TTC549 (cell line): ENCODE measurements at regions not wholly inside any gene's neighbourhood (a gene's known extent, or its start where the extent isn't known, plus 50 kb on each side); places are given as distances from the start of the nearest gene placed in this dataset.

ENCODE experiments used
- FAIRE-seq: peaks from 2 replicates; lab custom pipeline; 2012; peaks lifted over from hg19 to GRCh38; lab: Jason Lieb, UNC

DNA sequence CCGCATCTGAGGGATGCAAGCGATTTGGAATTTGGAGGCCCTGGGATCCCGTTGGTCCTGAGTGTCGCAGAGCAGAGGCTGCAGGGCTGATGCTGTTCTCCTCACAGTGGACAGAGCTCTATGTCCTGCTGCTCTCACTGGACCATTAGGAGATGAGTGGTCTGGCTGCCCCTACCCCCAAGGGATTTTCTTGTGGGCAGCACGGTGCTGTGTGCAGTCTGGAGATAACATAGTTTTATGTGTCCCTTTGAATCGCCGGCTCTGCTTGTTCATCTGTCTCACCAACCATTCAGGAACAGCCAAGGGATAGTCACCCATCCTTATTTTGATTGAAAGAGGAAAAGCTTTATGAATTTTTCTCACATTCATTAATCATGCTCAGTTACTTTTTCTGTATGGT is 49.9 kb downstream of the CHRM3 start:
- FAIRE-seq: no peak

DNA sequence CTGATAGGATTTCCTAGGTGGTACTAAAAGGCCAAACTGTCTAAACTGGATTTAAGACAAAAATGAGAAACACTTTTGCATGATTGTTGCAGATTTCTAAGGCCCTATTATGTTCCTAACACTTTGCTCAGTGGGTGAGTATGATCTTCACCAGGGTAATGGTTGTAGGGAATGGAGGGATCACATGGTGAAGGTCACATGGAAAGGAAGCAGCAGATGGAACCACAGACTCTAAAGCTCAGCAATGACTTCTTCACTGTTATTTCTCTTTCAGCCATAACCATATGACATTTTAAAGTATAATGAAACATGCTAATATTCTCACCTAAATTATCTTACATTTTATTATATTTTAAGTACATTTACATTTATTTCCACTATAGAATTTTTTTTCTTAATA is 51.5 kb downstream of the CHRM3 start:
- no peak for FAIRE-seq

DNA sequence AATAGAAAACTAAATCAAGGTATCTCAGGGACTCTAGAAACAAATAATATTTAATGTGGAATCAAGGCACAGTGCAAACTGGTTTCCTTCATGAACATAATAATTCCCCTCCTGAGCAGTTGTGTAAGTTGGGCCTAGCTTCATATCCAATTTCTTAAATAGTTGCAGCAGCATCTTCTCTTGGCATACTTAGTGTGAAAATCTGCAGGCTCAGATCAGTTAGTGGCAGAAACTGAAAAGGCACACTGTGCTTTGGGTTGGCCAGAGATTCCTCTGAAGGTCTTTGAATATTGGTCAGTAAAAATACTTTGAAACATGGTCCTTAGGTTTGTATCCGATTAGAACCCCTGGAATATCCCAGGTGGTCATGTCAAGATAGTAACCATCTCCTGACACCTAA is 52.5 kb downstream of the CHRM3 start:
- FAIRE-seq: no peak

DNA sequence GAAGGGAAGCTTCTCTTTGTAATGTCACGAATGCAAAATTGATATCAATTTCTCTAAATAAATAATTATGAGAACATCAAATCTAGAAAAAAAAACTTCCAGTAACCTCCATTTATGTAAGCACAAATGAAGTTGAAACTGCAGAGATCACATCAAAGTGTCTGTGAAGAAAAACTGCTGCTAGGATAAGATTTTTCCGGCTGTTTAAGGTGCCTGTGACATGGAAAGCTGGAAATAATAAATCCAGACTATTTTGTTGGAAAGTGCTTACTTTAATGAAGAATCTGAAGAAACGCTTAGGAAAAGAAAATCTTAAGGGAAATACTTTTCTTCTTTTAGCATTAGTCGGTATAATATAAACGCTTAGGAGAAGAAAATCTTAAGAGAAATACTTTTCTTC is 57.0 kb downstream of the CHRM3 start:
- FAIRE-seq: no peak

DNA sequence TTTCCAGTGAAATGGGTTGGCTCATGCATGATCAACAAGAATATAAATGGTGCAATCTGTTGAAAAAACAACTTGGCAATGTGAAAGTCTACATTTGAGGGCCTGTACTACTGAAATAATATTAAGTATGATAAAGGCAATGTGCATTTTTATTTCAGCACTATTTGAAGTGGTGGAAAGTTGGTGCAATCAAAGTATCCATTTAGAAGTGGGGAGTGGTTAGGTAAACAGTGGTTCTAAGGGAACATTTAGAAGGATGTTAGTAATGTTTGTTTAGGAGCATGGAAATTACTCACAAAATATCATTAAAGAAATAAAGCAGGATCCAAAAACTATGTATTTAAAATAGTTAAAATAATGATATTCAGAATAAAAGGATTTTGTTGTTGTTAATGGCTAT is 60.2 kb downstream of the CHRM3 start:
- no peak for FAIRE-seq

DNA sequence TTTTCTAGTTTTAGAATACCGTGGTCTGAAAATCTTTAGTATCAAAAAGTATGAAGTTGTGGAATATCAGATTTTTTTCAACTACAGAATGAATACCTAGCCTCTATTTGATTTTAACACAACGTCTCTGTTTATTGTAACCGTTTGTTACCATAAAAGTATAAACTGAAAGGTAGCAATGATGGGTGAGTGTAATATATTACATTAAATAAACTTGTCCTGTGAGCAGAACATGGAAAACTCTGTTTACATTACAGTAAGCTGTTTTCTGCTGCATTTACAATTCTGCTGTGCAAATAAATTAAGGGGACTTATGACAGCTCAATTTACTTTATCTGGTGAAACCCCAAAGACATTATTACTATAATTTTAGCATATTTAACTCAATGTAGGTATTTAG is 62.5 kb downstream of the CHRM3 start:
- no peak for FAIRE-seq

DNA sequence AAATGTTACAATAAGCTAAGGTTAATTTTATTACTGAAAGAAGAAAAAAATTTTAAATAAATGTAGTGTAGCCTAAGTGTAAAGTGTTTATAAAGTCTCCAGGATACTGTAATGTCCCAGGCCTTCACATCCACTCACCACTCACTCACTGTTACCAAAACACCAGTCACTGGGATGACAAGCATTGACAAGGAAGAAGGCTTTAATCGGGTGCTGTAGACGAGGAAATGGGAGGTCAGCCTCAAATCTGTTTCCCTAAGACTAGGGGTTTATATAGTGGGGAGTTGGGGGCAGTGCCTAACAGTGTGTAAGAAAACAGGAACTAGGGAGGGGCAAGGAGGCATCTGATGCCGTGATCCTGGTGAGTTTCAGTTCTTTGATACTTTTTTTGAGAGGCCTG is 69.4 kb downstream of the CHRM3 start:
- FAIRE-seq: no peak

DNA sequence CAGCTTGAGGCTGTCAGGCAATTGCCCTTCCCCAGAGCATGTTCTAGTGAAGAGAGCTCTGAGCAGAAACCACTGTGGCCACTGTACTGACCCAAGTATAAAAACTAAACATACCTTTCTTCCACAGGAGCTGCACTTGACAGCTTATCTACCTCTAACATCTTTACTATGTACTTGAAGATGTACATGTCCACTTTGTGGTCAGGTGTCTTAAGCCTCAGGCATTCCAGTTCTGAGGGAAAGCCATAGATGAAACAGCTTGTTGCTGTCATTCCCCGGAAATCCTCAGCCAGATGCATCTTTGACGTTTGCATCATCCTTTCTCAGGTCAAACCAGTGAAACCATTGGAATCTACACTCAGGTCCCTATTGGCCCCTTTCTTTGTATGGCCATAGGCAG is 70.4 kb downstream of the CHRM3 start:
- FAIRE-seq: no peak

DNA sequence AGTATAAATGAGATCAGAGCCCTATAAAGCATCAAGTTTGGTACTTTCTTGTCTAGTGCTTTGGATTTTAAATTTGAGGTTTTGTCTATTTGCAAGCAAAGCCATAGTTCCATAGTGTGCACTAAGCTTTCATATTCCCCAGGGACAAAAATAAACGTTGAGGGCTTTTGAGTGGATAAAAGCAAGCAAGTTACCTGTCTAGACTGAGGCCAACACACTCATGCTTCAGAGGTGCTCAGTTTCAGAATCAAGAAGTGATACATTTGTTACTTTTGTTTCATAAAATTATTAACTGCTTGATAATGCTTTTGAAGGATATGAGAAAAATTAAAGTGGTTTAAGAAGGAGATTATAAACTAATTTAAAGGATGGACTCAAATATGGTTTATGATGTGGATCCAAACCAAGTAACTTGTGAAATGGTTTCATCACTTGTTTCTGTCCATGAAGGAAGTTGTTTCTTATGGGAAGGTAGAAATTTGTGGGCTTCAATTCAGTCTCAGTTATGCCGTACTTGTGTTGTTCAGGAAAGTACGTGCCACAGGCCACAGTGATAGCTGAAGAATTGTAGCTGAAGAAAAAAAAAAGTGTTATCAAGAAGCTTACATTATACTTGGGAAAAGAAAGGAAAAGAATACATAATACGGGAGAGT is 71.2 kb downstream of the CHRM3 start:
- FAIRE-seq: no peak

DNA sequence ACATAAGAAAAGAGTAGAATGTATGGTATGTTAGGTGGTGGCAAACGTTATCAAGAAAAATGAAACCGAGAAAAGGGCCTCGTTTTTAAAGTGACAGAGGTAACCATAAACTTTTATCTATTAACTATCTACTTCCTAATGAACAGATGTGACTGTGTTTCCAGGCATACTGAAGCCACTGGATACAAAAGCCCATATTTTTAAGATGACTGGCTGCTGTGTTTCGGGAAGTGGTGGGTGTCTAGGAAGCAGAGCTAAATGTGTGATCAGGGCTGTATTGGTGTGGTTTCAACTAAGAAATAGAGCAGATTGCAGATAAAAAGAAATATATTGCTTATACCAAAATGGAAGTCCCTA is 71.8 kb downstream of the CHRM3 start:
- FAIRE-seq: no peak

DNA sequence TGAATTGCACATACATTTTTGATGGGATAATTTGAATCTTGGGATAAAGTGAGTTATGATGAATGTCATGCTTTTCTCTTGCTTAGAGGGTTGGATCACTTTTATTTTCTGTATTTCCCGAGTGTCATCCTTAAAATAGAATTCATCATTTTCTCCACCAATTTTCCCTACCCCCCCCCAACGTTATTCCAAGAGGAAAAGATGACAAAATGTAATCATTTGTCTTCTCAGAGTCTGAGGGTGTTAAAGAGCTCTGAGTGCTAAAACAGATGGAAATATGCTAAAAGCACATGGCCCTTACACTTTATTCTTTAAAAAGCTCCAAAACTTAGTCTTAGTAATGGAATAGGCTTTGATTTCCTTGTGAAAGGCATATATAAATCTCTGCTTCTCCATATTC is 81.4 kb downstream of the CHRM3 start:
- FAIRE-seq: no peak

DNA sequence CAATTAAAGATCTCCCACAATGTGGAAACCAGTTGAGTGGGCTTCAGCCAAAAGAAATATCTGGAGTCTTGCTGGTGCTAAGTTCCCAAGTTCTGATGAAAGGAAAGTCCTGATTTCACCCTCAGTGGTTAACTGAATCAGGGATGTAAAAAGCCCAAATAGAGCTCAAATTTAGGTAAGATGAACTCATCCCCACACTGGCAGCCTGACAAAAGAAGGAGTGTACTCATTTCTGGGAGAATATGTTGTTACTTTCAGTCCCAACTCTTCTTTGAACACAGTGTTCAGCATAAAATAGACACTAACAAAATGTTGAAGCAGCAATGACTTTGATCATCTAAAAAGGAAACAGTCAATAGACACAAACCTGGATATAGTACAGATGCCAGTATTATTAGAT is 91.7 kb downstream of the CHRM3 start:
- FAIRE-seq: no peak

DNA sequence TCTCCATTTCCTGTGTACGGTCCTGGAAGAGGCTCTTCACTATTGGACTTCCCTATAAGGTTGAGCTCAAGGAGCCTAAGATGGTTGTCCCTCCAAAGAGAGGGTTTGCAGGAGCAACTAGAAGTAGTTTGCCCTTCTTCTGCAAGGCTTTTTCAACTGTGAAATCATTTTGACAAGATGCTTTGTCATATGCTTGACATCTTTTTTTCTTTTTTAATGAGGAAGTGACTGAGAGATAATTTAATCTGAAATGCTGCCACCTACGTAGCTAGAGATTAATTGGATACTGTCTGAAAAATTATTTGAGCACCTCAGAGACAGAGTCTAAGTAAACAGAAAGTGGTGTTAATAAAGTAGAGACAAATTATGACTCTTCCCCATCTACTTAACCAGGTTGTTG is 97.0 kb downstream of the CHRM3 start:
- no peak for FAIRE-seq

DNA sequence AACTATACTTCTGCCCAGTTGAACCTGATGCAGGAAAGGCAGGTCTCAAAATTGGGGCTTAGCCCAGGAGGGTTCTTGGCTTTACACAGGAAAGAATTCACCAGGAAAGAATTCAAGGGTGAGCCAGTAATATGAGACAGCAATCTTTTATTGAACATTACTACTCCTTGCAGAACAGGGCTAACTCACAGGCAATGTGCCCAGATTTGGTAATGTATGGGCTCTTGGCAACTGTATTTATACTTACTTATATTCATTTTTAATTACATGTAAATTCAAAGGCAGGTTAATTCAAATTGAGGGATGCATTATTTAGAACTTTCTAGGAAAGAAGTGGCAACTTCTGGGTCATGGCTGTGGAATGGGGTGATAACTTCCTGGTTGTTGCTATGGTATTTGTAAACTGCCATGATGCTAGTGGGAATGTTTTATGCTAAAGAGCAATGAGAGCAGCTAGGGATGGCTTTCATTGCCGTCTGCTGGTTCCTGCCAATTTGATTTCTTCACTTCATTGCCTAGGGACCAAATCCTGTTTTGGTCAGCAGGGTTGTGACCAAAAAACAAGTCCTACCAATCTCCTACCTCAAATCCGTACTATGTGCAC is 107.5 kb downstream of the CHRM3 start:
- no peak for FAIRE-seq

DNA sequence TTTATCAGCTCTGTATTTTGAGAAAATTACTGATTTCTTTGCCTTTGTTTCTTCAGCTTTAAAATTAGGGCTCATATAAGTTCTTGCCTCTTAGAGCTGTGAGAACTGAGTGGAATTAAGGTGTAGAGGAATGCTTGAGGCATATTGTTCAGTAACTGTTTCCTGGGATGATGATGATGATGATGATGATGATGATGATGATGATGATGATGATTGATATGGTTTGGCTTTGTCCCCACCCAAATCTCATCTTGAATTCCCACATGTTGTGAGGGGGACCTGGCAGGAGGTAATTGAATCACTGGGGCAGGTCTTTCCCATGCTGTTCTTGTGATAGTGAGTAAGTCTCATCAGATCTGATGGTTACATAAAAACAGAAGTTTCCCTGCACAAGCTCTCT is 118.7 kb downstream of the CHRM3 start:
- no peak for FAIRE-seq

DNA sequence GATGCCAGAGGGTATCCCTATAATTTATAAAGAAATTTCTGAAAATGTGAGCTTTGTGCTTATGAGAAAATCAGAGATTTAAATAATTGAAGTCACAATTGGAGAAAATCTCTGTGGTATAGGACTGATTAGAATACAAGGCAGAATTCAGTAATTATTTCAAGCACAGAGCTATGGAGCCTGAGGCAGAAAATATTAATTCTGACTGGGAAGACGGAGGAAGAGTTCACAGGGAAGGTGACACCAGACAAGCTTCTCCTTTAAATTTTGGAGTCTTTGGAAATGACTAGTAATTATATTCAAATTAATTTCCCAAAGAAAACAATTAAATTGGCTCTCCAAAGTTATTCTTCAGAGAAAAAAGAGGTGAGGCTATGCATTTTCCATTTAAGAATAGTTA is 121.5 kb downstream of the CHRM3 start:
- FAIRE-seq: no peak

DNA sequence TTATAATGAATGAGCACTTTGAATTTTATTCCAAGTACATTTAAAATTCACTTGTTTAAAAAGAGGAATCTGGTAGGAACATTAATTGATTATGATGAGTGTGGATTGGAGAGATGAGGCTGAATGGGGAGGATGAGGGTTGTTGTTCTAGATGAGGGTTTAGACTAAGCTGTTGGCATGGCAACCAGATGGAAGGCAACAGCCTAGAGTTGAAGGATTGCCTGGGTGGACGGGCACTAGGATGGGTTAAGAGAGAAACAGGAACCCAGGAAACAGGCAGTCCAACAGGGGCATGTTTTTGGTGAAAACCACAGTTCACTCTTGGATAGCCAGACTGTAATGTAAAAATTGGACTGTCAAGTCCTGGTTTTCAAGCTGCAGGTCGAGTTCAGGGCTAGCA is 125.5 kb downstream of the CHRM3 start:
- FAIRE-seq: no peak

DNA sequence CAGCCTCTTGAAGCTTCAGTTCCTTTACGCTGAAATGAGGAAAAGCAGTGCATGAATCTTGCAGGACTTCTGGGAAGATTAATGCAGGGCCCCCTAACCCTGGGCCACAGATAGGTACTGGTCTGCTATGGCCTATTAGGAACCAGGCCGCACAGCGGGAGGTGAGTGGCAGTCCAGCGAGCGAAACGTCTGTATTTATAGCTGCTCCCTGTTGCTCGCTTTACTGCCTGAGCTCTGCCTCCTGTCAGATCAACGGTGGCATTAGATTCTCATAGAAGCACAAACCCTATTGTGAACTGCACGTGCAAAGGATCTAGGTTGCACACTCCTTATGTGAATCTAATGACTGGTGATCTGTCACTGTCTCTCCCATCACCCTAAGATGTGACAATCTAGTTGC is 130.2 kb downstream of the CHRM3 start:
- no peak for FAIRE-seq

DNA sequence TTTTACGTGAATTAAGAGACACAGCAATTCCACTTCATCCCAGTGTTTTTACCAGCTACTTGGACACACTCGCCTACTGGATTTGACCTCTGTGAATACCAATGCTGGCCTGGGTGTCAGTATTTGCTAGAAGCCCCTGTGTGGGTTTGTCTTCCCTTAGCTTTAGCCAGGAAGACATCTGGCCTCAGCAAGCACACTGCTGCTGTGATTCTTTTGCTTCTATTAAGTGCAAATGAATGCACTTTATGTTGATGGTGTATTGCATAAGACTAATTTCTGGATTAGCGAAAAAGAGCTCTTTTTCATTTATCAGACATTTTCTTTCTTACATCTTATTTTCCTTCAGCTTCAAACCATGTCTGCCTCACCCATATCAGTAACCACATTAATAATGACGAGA is 140.0 kb downstream of the CHRM3 start:
- FAIRE-seq: no peak

DNA sequence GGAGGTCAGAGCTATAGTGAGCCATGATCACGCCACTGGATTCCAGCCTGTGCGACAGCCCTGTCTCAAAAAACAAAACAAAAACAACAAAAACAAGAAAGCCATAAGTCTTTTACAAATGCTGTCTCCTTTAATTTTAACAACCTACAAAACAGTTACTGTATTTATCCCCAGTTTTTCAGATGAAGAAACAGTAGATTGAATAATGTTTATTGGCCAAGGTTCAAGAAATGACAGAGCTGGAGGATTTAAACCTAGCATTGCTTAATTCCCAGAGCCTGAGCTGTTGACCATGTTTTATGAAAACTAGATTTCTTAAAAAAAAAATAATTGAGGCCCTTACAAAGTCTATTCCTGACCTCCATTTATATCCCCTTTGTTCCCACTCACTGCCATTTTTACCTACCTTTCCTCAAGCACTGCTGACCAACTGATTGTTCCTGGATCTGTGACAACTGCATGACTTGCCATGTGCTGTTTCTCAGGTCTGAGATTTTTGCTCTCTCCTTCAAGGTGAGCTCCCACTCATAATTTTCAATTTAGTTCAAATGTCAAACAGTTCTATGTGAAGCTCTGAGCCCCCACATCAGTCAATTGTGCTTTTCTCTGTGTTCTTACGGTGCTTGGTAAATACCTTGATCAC is 140.8 kb downstream of the CHRM3 start:
- no peak for FAIRE-seq

DNA sequence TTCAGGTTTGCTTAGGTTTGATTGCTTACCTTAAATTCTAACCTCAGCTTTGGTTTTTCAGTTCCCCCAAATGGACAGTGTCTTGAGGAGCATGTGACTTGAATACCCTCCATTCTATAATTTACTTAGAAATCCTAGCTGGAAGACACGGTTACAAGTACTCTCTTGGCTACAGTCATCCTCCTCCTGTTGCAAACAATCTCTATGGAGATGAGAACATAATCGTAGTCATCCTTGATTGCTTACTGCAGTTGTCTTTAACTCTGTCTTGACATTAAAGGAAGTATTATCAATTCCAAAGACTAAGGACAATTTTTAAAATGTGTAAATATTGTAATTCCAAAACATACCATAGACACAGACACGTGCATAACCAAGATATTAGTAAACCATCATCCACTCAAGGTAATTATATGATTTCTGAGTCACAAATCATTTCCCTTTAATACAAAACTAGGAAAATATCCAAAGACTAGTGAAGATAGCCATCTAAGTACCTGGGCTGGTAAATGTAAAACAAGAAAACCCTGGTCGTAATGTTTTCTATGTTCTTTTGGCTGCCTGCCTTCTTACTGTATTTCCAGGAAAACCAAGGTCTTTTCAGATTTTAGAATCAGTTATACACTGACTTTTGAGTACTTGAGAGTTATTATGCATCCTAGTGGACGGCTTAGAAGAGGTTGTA is 149.9 kb downstream of the CHRM3 start:
- FAIRE-seq: no peak

DNA sequence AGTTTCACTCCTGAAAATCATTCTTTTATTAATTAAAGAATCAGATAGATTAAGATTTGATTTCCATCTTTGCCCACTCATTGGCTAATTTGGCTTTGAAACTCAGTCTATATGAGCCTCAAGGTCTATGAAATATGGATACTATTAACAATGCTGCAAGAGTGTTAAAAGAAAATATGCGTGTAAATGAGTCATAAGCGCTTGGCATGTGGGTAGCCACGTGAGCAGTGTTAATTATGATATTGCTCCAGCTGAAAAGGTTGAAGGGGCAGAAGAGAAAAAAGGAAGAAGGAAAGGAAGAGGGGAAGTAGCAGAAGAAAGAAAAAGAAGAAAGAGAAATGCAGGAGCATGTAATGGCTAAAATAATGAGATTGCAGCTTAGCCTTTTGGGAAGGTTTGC is 151.4 kb downstream of the CHRM3 start:
- FAIRE-seq: no peak

DNA sequence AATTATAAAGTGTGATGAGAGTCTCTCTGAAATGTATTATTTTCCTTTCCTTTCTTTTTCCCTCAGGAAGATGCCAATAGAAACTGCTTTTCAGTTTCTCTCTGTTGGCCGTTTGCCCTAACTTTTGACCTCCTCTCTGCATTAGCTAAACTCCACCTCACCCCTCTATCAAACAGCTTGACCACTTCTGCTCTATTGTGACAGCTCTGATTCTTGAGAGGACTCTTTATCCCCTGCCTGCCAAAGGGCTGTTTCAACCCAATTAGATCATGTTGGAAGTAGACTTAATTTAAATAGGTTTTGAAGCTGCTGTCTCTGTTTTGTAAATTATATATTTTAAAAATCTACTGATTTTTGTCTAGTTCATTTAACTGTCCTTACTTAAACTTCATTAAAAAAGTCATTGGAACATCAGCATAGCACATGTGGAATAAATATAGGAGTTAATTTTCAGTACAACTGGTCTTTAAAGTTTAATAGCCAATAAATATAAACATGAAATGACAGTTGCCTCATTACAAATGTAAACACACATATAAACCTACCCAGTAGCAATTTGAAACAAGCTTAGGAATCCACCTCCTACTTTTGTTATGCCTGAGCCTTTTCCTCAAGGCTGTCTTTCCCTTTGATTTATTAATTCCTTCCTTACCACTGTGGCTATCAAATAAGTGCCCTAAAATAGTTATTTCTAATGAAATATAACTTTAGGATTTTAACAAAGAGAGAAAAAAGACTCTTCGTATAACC is 152.0 kb downstream of the CHRM3 start:
- no peak for FAIRE-seq
